SU-DHL-6 (cell line): ENCODE measurements at regions not wholly inside any gene's neighbourhood (a gene's known extent, or its start where the extent isn't known, plus 50 kb on each side); places are given as distances from the start of the nearest gene placed in this dataset.

Experiments
- CTCF ChIP-seq: fragments of 200-600 bp; sonication (generic); IDR thresholded peaks from one replicate; pipeline ENCODE4 v1.5.1; 2017; ENCODE audit warnings: antibody characterized with exemption, mild to moderate bottlenecking, low read length, moderate library complexity; ENCODE audit not compliant: insufficient read depth, poor library complexity, severe bottlenecking
- EZH2phosphoT487 ChIP-seq: fragments of 200-600 bp; sonication (generic), shearing (Covaris generic); conservative IDR thresholded peaks from 2 replicates; pipeline ENCODE4 v1.6.1; 2018; ENCODE audit warnings: mild to moderate bottlenecking, antibody characterized with exemption, low read length, moderate library complexity, mixed read lengths

GRCh38 chr1:195328102-195328501, 1280.1 kb downstream of the KCNT2 start:
- TF ChIP-seq CTCF (no peak), EZH2phosphoT487 (no peak)
